Activated effector memory CD4-positive, alpha-beta T cell treated with Interleukin-2 at 50 U/mL for 16 hours (primary cell): ENCODE measurements at regions not wholly inside any gene's neighbourhood (a gene's known extent, or its start where the extent isn't known, plus 50 kb on each side); places are given as distances from the start of the nearest gene placed in this dataset.

Experiments
- DNase-seq: peaks from one replicate; pipeline ENCODE4 v3.0.0-alpha.2; 2020

GRCh38 chr6:170053966-170054661, 236.8 kb downstream of the DLL1 start:
- DNase-seq, result no peak

- DNase-seq, result no peak
These were observed 237.7 kb downstream of the DLL1 start for GRCh38 chr6:170052991-170053821.

- no peak for DNase-seq
These were observed 239.4 kb downstream of the DLL1 start for GRCh38 chr6:170051229-170052172.

- no peak for DNase-seq
These were observed 240.3 kb downstream of the DLL1 start for GRCh38 chr6:170050591-170051041.

GRCh38 chr6:170049641-170050561, 241.0 kb downstream of the DLL1 start:
- DNase-seq, result no peak

GRCh38 chr6:170048615-170049256, 242.1 kb downstream of the DLL1 start:
- DNase-seq, result no peak

- DNase-seq, result no peak
These were observed 243.1 kb downstream of the DLL1 start for GRCh38 chr6:170047823-170048222.

GRCh38 chr6:170046791-170047626, 243.9 kb downstream of the DLL1 start:
- no peak for DNase-seq

GRCh38 chr6:170045981-170046667, 244.8 kb downstream of the DLL1 start:
- DNase-seq, result no peak

- no peak for DNase-seq
These were observed 245.3 kb downstream of the DLL1 start for GRCh38 chr6:170045563-170045960.

- DNase-seq, result no peak
These were observed 245.9 kb downstream of the DLL1 start for GRCh38 chr6:170044836-170045562.

GRCh38 chr6:170043881-170044790, 246.7 kb downstream of the DLL1 start:
- no peak for DNase-seq

GRCh38 chr6:170043150-170043819, 247.6 kb downstream of the DLL1 start:
- no peak for DNase-seq

GRCh38 chr6:170042596-170043118, 248.2 kb downstream of the DLL1 start:
- DNase-seq, result no peak

GRCh38 chr6:170042123-170042522, 248.8 kb downstream of the DLL1 start:
- DNase-seq, result no peak

- DNase-seq, result no peak
These were observed 249.4 kb downstream of the DLL1 start for GRCh38 chr6:170041526-170041925.

- no peak for DNase-seq
These were observed 250.0 kb downstream of the DLL1 start for GRCh38 chr6:170040906-170041305.
